GM21390 (cell line): ENCODE measurements at regions not wholly inside any gene's neighbourhood (a gene's known extent, or its start where the extent isn't known, plus 50 kb on each side); places are given as distances from the start of the nearest gene placed in this dataset.
"Not testable (repeated sequence)": the region's sequence is repeated elsewhere in the genome, so short reads cannot be mapped to it uniquely, and the experiment has no call there.

Source experiments
- ATAC-seq: cut with Tn5 transposase; IDR thresholded peaks from one replicate; pipeline ENCODE4 v1.9.1; 2021; ENCODE audit not compliant: unreplicated experiment

DNA sequence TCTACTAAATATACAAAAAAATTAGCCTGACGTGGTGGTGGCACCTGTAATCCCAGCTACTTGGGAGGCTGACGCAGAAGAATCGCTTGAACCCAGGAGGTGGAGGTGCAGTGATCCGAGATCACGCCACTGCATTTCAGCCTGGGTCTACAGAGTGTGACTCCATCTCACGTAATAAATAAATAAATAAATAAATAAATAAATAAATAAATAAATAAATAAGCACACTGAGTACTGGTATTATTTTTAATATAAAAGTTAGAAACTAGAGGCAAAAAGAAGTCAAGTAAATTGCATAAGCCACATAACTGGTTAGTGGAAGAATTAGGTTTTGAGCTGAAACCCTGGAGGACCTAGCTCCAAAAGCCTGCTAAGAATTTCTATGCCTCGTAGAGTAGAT, 1262.7 kb upstream of the PABPC4L start:
- ATAC-seq, result no peak

DNA sequence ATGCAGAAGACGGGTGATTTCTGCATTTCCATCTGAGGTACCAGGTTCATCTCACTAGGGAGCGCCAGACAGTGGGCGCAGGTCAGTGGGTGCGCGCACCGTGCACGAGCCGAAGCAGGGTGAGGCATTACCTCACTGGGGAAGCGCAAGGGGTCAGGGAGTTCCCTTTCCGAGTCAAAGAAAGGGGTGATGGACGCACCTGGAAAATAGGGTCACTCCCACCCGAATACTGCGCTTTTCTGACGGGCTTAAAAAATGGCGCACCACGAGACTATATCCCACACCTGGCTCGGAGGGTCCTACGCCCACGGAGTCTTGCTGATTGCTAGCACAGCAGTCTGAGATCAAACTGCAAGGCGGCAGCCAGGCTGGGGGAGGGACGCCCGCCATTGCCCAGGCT, 1246.0 kb upstream of the PABPC4L start:
- ATAC-seq, result not testable (repeated sequence)

DNA sequence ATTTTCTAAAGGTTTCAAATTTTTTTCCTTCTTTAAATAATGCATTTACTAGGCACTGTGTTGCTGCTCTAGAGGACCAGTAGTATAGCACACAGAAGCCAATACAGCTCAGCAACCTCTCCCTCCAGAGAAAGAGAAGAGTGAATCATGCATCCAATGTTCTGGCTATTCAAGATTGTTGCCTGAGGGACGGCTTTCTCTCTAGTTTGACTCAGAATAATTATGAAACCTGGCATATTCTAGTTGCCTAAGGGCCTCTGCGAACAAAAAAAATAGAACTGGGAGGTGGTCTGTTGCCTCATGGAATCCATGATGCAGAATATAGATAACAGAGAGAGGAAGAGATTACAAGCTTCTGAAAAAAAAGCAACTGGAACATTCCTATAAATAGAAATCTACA, 1233.3 kb upstream of the PABPC4L start:
- ATAC-seq, result no peak

DNA sequence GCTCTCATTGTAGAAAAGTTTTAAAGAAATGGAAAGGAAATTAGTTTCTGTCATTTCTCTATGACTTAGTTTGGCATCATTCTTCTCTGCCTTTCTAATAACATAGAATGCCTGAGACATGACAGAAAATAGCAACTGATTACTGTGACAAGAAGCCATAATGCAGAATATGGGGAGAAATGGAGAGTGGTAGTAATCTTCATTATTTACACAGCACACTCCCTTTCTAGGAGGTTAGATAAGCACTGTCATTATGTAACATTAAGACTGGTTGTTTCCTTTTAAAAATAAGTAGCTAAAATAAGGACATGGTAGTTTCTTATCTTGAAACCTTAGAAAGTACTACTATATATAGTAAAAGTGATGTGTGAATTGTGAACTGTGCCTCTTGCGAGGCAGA, 1227.9 kb upstream of the PABPC4L start:
- ATAC-seq, result no peak

DNA sequence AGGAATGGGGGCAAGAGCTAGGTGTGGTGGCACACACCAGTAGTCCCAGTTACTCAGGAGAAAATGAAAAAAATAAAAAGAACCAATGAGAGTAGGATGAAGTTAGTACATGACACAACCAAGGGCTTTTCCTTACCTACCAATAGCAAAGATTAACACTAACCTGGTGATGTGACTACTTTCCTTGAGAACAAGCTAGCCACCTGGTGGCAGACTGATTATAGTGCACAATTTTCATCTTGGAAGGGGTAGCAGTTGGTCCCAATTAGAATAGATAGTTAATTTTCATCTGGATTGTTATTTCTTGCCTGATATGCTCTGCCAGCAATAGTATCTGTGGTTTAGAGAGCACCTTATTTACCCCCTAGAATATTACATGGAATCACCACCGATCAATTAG, 1216.8 kb upstream of the PABPC4L start:
- ATAC-seq, result no peak

DNA sequence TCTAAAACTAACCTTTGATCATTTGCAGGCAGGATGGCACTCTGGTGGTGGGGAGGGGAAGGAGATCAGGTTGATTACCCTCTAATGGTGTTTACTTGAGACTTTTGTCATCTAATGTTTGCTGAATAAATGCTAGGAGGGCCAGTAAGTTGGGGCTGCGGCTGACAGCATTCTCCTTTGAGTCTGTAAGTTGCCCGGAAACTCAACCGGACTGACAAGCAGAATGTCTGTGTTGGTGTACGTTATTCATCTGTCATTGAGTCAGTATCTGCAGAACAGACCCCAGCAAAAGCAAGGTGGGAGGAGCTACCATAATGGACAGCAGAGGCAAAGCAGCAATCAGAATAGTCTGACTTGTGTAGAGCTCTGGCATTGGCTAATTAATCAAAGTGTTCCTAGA, 1210.6 kb upstream of the PABPC4L start:
- ATAC-seq, result no peak

DNA sequence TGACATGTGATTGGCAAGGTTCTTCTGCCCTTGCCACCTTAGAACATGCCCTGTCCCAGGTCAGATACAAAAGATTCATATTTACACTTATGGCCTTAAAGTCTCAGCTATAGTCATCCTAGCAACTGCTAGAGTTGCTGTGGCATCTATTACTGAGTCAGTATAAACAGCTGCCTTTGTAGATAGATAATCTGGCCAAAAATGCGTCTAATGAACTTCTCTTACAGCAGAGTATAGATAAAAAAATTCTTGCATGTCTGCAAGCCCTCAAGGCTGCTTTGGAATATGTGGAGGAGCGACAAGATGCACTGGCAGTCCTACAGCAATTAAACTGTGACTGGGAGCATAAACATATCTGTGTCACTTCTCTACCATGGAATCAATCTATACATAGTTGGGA, 1209.7 kb upstream of the PABPC4L start:
- no peak for ATAC-seq

DNA sequence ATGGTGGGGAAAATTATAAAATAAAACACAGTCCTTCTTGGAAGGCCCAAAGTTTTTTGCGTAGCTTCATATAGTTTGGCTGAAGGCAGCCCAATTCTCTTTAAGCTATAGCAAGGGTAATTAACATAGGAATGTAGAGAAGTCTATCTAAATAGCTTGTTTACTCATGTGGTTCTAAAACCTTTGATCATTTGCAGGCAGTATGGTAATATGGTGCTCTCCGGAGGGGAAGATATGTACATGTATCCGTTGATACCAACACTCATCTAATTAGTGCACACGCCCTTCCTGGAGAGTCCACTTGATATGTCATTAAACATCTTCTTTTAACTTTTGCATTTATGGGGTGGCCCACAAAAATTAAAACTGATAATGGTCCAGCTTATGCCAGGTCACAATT, 1207.7 kb upstream of the PABPC4L start:
- ATAC-seq, result not testable (repeated sequence)

DNA sequence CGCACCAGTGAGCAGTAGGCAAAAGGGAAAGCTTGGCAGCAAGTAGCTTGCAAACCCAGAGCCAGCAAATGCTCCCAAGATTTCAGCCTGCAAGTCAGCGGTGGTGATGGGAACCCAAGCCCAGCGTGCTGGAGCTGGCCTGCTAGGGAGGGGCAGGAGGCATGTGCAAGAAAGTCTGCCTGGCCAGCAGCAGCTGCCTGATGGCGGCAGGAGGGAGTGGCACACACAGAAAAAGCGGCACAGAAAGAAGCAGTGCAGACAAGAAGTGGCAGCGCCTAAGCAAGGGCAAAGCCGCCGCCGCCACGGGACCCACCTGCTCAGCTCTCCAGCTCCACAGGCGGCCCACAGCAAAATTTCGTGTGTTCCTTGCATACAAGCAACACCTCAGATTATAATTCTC, 1206.5 kb upstream of the PABPC4L start:
- ATAC-seq, result no peak

DNA sequence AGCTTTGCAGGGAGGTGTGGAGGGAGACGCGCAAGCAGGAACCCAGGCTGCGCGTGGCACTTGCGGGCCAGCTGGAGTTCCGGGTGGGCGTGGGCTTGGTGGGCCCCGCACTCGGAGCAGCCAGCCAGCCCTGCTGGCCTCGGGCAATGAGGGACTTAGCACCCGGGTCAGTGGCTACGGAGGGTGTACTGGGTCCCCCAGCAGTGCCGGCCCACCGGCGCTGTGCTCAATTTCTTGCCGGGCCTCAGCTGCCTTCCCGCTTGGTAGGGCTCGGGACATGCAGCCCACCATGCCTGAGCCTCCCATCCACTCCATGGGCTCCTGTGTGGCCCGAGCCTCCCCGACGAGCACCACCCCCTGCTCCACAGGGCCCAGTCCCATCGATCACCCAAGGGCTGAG, 1205.0 kb upstream of the PABPC4L start:
- ATAC-seq, result not testable (repeated sequence)

DNA sequence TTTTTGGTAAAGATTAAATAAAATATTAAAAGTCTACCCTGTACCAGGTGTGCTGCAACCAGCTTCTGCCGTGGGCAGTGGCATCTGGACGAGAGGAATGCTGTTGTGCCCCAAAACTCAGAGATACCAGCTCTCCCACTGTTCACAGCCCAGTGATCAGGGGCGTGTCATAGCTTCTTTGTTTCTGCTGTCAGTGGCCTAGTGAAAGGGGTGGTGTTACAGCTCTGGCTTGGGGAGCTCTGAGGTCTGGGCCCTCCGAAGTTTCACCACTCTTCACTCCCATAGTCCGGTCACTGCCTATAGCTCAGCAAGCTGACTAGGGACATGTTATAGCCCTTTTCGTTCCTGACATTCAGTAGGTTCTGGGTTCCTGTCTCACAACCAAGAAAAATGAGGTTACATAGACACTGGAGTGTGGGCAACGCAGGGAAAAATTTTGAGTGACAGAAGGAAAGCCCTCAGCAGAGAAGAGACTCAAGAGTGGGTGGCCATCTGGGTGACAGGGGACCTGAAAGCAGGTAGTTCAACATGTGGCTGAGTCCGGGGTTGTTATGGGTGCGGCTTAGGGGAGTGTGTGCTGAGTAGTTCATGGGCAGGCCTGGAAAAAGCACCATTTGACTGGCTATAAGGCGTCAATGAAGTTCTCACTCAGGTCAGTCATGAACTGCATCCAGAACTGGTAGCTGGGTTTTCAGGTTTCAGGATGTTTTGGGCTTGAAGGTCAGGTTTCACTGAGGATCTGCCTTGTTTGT, 1184.4 kb upstream of the PABPC4L start:
- ATAC-seq, result no peak

DNA sequence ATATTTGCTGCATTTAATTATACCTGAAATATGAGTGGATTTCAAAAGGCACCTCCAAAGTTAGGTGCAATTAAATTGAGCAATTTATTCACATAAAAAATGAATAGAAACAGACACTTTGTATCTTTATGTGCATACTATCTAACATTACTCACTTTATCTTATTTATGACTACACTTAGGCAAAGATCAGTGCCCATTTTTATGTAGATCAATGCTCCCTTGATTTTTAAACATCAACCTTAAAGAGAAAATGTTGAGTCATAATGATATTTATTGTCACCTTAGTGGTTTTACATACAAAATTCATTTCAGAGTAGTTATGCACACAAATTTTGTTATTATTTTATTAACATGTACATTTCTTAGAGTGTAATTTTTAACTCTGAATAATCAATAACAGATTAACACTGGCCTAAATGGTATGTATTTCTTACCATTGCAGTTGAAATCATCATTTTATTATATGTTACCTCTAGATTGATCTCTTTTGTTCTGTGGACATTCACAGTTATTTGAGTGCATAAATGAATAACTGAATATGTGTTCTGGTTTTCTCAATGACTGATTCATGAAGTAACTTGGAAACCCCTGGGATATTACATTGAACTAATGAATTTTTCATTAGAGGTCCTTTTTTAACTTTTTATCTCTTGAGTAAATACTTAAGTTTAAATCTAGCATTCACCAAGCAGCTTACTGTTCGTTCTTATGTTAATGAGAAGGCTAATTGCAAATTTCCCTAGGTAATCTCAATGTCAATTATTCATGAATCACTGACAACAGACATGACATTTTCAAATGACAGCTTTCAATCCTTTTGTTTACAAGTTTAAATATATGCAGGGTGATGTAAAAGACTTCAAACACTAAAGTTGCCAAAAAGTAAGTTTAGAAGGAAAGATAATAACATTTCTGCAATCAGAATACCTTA, 1182.0 kb upstream of the PABPC4L start:
- no peak for ATAC-seq

DNA sequence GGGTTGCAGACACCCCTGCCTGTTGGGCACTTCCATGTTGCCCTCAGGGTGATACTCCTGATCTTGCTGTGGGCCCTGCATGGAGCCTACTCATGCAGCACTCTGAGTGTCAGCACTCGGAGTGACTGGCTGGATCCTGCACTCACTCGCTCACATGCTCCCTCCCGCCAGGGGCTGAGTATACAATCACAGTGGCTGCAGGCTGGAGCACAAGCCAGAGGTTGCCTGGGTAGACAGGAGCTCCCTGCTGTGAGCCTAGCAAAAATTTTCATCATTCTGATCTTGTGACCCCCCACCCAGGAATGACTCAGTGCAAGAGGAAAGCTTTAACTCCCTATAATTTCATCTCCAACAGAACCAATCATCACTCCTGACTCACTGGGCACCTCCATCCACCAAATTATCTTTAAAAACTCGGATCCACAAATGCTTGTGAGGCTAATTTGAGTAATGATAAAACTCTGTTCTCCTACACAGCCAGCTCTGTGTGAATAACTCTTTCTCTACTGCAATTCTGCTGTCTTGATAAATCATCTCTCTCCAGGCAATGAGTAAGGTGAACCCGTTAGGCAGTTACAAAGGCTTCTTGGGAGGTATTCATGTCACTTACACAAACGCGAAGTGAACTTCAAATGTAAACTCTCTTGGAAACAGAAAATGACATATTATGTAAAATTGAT, 1180.8 kb upstream of the PABPC4L start:
- no peak for ATAC-seq

DNA sequence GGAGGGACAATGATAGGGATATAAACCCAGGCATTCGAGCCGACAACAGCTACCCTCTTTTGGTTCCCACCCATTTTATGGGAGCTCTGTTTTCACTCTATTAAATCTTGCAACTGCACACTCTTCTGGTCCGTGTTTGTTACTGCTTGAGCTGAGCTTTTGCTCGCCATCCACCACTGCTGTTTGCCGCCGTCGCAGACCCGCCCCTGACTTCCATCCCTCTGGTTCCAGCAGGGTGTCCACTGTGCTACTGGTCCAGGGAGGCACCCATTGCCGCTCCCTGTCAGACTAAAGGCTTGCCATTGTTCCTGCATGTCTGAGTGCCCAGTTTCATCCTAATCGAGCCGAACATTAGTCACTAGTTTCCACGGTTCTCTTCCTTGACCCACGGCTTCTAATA, 1170.5 kb upstream of the PABPC4L start:
- ATAC-seq, result no peak

DNA sequence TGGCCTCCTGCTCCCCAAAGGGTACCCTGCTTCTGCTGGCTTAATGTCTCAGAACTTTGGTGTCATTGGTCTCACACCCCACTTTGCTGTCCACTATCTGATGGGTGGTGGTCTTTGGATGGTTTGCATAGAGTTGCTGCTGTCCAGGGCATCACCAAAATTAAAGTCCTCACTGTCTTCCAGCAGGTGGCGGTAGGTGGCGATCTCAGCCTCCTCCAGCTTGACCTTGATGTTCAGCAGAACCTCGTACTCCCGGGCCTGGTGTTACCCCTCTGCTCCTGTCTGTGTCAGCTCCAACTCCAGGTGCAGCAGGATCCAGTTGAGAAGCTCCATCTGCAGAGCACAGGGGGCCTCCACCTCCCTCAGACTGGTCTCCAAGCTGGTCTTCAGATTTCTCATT, 1169.5 kb upstream of the PABPC4L start:
- ATAC-seq, result no peak

DNA sequence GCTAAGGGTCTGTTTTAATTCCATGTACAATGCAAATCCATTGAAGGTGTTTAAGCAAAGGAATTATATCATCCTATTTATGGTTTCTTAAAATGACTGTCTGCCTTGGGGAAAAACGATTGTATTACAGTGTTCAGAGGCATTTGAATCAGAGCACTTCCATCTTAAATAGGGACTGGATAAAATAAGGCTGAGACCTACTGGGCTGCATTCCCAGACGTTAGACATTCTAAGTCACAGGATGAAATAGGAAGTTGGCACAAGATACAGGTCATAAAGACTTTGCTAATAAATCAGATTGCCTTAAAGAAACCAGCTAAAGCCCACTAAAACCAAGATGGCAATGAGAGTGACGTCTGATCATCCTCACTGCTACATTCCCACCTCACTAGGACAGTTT, 1167.2 kb upstream of the PABPC4L start:
- ATAC-seq, result no peak

DNA sequence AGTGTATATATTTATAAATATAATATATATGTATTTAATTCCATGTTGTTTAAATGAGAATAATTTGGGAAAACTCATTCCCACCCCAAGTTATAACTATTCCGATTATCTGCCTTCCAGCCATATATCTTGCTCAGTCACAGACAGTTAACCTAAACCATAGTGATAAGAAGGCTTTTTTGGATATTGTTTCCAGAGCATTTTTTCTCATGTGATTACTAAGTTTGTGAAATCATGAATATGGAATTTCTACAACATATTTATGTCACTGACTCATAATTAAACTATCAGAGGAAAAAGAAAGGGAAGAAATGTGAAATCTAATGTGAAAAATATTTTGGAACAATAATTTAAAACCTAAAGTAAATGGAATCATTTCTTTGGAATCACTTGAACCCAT, 1163.5 kb upstream of the PABPC4L start:
- no peak for ATAC-seq

DNA sequence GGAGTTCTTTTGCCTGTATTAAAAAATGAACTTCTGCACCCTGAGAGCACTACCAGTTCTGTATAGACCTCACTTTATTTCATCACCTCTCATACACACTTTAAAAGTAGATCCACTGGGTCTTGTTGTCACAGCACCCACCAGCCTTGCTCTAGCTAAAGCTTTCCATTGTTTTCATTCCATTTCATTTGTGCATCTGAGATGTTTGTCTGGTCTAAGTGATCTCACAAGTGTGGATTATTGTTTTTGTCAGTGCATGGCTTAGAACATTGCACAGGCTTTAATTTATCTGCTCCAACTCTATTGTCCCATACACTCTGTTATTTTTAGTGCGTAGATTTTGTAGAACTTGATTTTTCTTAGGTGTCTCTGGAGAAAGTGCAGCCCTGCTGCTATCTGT, 1157.5 kb upstream of the PABPC4L start:
- no peak for ATAC-seq

DNA sequence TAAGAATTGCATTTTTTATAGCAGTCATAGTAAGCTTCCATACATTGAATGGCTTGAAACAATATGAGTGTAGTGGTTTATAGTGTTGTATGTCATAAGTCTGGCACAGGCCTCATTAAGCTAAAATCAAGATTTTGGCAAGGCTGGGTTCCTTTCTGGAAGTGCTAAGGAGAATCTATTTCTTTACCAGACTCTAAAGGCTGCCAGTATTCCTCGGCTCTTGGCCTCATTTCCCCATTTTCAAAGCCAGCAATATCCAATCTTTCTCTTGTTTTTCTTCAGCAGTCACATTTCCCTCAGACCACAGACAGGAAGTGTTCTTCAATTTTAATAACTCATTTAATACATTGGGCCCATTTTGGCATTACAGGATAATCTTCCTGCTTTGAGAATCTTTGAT, 1155.5 kb upstream of the PABPC4L start:
- no peak for ATAC-seq

DNA sequence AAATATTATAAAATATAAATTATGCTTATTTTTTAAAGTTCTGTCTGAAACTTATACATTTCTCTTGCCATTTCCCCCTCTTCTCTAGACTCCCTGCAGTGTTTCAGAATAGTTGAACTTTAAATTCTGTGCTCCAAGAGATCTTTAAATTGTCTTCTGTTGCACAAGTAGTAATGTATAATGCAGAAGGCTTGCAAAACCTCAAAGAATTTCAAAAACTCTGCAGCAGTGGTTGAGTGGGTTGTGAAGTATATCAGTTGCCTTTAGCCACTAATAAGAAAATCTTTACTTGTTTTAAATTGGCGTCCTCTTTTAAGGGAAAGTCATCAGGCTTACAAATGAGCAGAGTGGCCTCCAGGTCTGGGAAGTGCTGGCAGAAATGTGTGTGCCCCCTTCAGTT, 1153.3 kb upstream of the PABPC4L start:
- ATAC-seq, result no peak

DNA sequence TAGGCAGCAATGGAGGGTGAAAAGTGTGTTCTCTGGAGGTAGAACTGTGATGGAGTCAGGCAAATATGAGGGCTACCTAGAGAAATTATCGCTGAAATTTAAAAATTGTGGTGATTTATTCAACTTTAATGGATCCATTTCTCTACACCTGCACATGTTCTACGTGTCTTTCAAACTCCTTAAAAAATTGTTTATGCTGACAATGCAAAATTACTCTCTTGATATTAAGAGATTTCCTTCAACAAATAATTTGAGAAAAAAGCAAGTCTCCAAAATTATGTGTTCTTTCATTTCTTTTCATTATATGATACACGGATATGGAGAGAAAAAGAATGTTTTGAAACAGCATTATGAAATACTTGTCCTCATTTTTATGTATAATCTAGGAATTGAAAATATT, 1151.4 kb upstream of the PABPC4L start:
- ATAC-seq, result no peak

DNA sequence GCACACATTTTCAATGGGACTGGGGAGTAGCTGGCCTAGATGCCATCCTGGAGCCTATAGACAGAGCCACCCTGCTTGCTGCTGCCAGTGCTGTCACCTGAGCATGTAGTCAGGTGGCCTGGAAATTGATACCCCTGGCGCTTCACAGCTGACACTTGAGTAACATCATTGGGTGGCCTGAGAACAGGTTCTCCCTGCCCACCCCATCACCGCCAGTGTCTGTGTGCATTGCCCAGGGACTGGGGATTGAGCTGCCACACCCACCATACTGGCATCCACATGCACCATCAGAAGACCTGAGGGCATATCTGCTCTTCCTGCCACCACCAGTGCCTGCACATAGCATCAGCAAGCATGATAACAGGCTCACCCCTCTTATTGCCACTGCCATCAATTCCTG, 1142.9 kb upstream of the PABPC4L start:
- ATAC-seq, result no peak
